OCI-LY1 (cell line): ENCODE measurements at regions not wholly inside any gene's neighbourhood (a gene's known extent, or its start where the extent isn't known, plus 50 kb on each side); places are given as distances from the start of the nearest gene placed in this dataset.

Source experiments
- CTCF ChIP-seq: fragments of 200-600 bp; sonication (generic), shearing (Covaris generic); IDR thresholded peaks from 2 replicates; pipeline ENCODE4 v1.5.1; 2017; ENCODE audit warnings: mild to moderate bottlenecking, antibody characterized with exemption, low read length, moderate library complexity, mixed read lengths
- EZH2 ChIP-seq: fragments of 200-600 bp; sonication (generic), shearing (Covaris generic); IDR thresholded peaks from 2 replicates; pipeline ENCODE4 v1.8.0; 2017; ENCODE audit warnings: borderline replicate concordance, mixed run types, mild to moderate bottlenecking, antibody characterized with exemption, low read length, moderate library complexity, mixed read lengths

DNA sequence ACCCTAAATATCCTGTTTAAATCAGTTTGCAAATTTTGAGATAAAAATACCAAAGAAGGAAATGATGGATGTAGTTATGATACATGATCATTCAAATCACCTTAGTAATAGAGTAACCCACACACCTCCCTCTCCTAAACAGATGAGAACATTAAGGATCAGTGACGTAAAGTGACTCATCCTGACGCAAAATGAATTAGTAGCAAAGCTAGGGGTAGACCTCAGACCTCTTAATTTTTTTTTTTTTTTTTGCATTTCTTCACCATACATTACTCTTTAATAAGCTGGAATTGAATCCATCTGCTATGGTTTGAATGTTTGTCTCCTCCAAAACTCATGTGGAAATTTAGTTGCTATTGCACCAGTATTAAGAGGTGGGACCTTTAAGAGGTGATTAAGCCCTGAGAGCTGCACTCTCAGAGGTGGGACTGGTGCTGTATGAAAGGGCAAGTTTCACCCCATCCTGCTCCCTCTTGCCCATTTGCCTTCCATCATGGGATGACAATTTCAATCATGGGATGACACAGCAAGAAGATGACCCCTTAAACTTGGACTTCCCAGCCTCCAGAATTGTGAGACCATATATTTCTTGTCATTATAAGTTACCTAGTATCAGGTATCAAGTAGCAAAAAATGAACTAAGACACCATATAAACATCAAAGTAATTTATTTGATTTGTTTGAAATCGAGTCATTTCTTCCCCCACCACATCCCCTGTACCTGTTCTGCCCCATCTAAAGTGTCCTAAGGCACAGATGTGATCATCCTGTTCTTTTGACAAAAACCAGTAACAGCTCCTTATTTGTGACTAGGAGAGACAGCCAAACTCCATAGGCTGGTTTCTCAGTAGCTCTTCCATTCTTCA, 114.6 kb upstream of the DUSP10 start:
- TF ChIP-seq CTCF (no peak), EZH2 (no peak)
